A673 (cell line): ENCODE measurements at regions not wholly inside any gene's neighbourhood (a gene's known extent, or its start where the extent isn't known, plus 50 kb on each side); places are given as distances from the start of the nearest gene placed in this dataset.

Source experiments
- BruUV-seq: library from RNA; stranded (reverse); fragments of 400-500 nt; replicated peaks from 2 replicates; lab custom pipeline; 2021; lab: Mats Ljungman, UMichigan
- CTCF ChIA-PET: fragments of 300-600 bp; sonication (Branson Sonifier 250); formaldehyde crosslinking; loops from one replicate; lab custom pipeline; 2022; ENCODE audit warnings: antibody characterized with exemption; lab: Charles Lee
- POLR2A ChIA-PET: fragments of 300-600 bp; sonication (Branson Sonifier 250); formaldehyde crosslinking; loops from one replicate; lab custom pipeline; 2022; ENCODE audit warnings: antibody characterized with exemption; ENCODE audit not compliant: low non-redundant PET; lab: Charles Lee
- DNase-seq: peaks from one replicate; pipeline ENCODE4 v3.0.0-alpha.2; 2015; ENCODE audit warnings: low spot score
- H3K27ac ChIP-seq: fragments of 200-600 bp; sonication (generic); 2 replicates; pipeline ENCODE4 v1.5.1; 2016; ENCODE audit warnings: mixed run types, low read depth, mild to moderate bottlenecking, mixed read lengths, antibody characterized with exemption, low read length; ENCODE audit not compliant: poor library complexity, severe bottlenecking
- H3K27me3 ChIP-seq: fragments of 200-600 bp; sonication (generic); replicated peaks from 2 replicates; pipeline ENCODE4 v1.6.1; 2017; ENCODE audit warnings: mixed run types, low read depth, mild to moderate bottlenecking, mixed read lengths, antibody characterized with exemption, low read length; ENCODE audit not compliant: insufficient read depth, poor library complexity
- H3K36me3 ChIP-seq: fragments of 200-600 bp; sonication (generic); 2 replicates; pipeline ENCODE4 v1.6.1; 2016; ENCODE audit warnings: mixed run types, mild to moderate bottlenecking, mixed read lengths, antibody characterized with exemption, low read length; ENCODE audit not compliant: insufficient read depth, poor library complexity, severe bottlenecking
- H3K4me1 ChIP-seq: fragments of 200-600 bp; sonication (generic); 2 replicates; pipeline ENCODE4 v1.6.1; 2017; ENCODE audit warnings: mixed run types, mild to moderate bottlenecking, mixed read lengths, antibody characterized with exemption, low read length; ENCODE audit not compliant: insufficient read depth, poor library complexity, severe bottlenecking
- H3K4me3 ChIP-seq: fragments of 200-600 bp; sonication (generic); 2 replicates; pipeline ENCODE4 v1.5.1; 2016; ENCODE audit warnings: low read depth, mixed run types, mild to moderate bottlenecking, mixed read lengths, low read length; ENCODE audit not compliant: poor library complexity, severe bottlenecking
- H3K9me3 ChIP-seq: fragments of 200-600 bp; sonication (generic); 2 replicates; pipeline ENCODE4 v1.6.1; 2016; ENCODE audit warnings: mixed run types, low read depth, mild to moderate bottlenecking, mixed read lengths, antibody characterized with exemption, low read length; ENCODE audit not compliant: poor library complexity, severe bottlenecking
- CTCF ChIP-seq: fragments of 300-800, 200-600 bp; sonication (generic); conservative IDR thresholded peaks from 2 replicates; pipeline ENCODE4 v1.5.1; 2017; ENCODE audit warnings: low read depth, mild to moderate bottlenecking, antibody characterized with exemption, low read length, moderate library complexity, mixed read lengths
- EZH2 ChIP-seq: fragments of 200-600 bp; sonication (generic); IDR thresholded peaks from 2 replicates; pipeline ENCODE4 v1.6.1; 2017; ENCODE audit warnings: borderline replicate concordance, low read depth, mild to moderate bottlenecking, mixed read lengths, antibody characterized with exemption, low read length; ENCODE audit not compliant: poor library complexity, severe bottlenecking
- intact Hi-C: fragments of 100-400 bp; cut with micrococcal nuclease; formaldehyde crosslinking; loops from one replicate; pipeline ENCODE4 v1.10.0; 2022; ENCODE audit not compliant: unreplicated experiment

GRCh38 chr11:17153757-17154156 lies 54.0 kb downstream of the PIK3C2A start:
- no peak for DNase-seq
- no peak overlapping the region for H3K4me3 ChIP-seq
- peaks cover 17% of the 10 kb centered on the region for H3K4me1 ChIP-seq
- intact Hi-C loops = no loop called here
- no peaks in the 10 kb centered on the region for H3K9me3 ChIP-seq
- no peaks in the 10 kb centered on the region for H3K27me3 ChIP-seq
- H3K27ac ChIP-seq = no peak overlapping the region
- ChIA-PET POLR2A (interaction anchor here (0.6 kb wide), 1 partner anchor 150 kb away, joined by 8 read pairs; no protein-coding TSS in a partner anchor), CTCF (no interaction called here)
- TF ChIP-seq CTCF (no peak), EZH2 (no peak)
- no TSS peak for BruUV-seq
- H3K36me3 ChIP-seq = no peaks in the 10 kb centered on the region

DNA sequence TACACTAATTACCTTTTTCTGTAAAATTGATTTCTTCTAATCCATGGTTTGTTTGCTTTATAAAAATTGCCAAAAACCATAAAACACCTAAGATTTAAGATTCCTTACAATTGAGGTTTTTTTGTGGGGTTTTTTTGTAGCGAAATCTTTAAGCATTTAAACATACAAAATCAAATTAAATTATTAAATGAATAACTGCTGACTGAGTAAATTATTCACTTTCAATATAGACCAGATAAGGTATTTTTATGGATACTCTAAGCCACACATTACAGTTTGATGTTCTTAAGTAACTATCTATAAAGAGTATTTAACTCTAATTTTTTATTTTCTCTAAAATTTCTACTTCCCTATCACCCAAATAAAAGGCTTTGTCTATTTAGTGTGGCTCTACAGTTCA lies 55.5 kb downstream of the PIK3C2A start:
- peaks cover 17% of the 10 kb centered on the region for H3K4me1 ChIP-seq
- H3K27me3 ChIP-seq = no peaks in the 10 kb centered on the region
- BruUV-seq = no TSS peak
- DNase-seq = no peak
- no peak overlapping the region for H3K4me3 ChIP-seq
- intact Hi-C loops = no loop called here
- POLR2A ChIA-PET = no interaction called here
- no peak overlapping the region for H3K27ac ChIP-seq
- H3K9me3 ChIP-seq = no peaks in the 10 kb centered on the region
- CTCF ChIA-PET = no interaction called here
- TF ChIP-seq EZH2 (no peak), CTCF (no peak)
- H3K36me3 ChIP-seq = no peaks in the 10 kb centered on the region

DNA sequence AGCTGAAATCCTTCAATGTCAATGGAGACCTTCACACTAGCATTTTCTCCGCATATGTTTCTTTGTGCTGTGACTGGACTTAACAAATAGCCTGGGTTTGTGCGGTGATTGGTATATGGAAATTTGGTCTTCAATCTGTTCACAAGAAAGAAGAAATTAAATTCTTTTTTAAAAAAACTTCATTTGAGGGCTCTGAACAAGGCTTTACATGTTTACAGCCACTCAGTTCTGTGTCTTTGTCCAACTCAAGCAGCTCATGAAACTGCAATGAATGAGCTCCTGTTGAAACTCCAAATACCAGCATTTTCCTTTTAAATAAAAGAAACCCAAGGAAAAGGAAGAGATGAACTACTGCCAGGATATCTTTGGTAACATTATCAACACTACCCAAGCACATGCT lies 57.3 kb downstream of the PIK3C2A start:
- peaks cover 17% of the 10 kb centered on the region for H3K4me1 ChIP-seq
- H3K27me3 ChIP-seq = no peaks in the 10 kb centered on the region
- no peak for TF ChIP-seq EZH2
- no peak overlapping the region for H3K27ac ChIP-seq
- H3K4me3 ChIP-seq = no peak overlapping the region
- no peaks in the 10 kb centered on the region for H3K36me3 ChIP-seq
- CTCF ChIA-PET = no interaction called here
- POLR2A ChIA-PET = no interaction called here
- H3K9me3 ChIP-seq = no peaks in the 10 kb centered on the region
- intact Hi-C loops = no loop called here
- no TSS peak for BruUV-seq
- DNase-seq = no peak

DNA sequence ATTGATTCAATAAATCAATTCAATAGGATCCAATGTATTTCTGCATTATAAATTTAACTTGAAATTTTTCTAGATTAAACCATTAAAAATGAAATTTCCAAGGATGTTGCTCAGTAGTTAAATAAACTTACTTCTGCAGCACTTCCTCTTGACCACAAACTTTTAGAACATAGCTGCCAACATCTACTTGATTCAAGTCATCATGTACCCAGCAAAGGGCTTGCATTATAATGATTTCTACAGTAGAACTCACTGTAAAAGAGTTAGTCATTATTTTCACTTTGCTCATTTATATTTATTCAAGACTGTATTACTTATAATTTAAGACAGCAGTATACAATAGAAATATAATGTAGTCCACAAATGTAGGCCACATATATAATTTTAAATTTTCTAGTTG lies 59.2 kb downstream of the PIK3C2A start:
- POLR2A ChIA-PET = interaction anchor here (0.6 kb wide), 1 partner anchor 181 kb away, joined by 4 read pairs; no protein-coding TSS in a partner anchor
- Histone ChIP-seq H3K9me3 (no peaks in the 10 kb centered on the region), H3K27me3 (no peaks in the 10 kb centered on the region), H3K4me3 (no peak overlapping the region), H3K27ac (no peak overlapping the region), H3K4me1 (peaks cover 17% of the 10 kb centered on the region), H3K36me3 (no peaks in the 10 kb centered on the region)
- intact Hi-C loops = no loop called here
- TF ChIP-seq EZH2 = no peak
- TF ChIP-seq CTCF = no peak
- CTCF ChIA-PET = no interaction called here
- no TSS peak for BruUV-seq
- no peak for DNase-seq
